Testis (tissue), 2 donors: ENCODE measurements at regions not wholly inside any gene's neighbourhood (a gene's known extent, or its start where the extent isn't known, plus 50 kb on each side); places are given as distances from the start of the nearest gene placed in this dataset.

Experiments used
- POLR2A ChIP-seq: fragments of 450-650 bp; IDR thresholded peaks from one replicate; pipeline ENCODE4 v1.6.1; 2017; ENCODE audit warnings: antibody characterized with exemption, mild to moderate bottlenecking, moderate library complexity
- TF ChIP-seq, protein P1 (sequence below), 3 experiments: fragments of 450-650 bp in 2 of 3; fragments of 200-600 bp in 1 of 3; sonication (generic) in 1 of 3; IDR thresholded peaks; one replicate each; pipeline ENCODE4 v1.5.1; 2016 to 2019; ENCODE audit warnings: antibody characterized with exemption in 3 of 3, mild to moderate bottlenecking in 2 of 3, moderate library complexity in 1 of 3

DNA sequence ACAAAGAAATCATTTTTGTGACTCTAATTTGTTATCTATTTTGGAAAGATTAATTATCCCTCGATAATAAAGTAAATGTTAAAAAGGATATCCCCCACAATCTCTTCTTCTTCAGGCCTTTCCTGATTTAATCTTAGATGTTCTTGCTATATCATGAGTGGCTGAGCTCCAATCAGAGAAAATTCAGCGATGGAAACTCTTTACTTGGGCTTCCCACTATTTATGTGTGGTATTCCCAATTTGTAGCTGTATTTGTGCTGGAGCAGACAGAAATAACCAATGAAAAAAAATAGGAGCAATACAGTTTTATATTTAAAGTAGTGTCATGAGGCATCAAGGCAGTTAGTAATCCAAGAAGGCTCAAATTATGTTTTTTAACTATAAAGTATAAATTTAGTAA, 539.1 kb downstream of the PRKD1 start:
- TF ChIP-seq, protein P1, sequence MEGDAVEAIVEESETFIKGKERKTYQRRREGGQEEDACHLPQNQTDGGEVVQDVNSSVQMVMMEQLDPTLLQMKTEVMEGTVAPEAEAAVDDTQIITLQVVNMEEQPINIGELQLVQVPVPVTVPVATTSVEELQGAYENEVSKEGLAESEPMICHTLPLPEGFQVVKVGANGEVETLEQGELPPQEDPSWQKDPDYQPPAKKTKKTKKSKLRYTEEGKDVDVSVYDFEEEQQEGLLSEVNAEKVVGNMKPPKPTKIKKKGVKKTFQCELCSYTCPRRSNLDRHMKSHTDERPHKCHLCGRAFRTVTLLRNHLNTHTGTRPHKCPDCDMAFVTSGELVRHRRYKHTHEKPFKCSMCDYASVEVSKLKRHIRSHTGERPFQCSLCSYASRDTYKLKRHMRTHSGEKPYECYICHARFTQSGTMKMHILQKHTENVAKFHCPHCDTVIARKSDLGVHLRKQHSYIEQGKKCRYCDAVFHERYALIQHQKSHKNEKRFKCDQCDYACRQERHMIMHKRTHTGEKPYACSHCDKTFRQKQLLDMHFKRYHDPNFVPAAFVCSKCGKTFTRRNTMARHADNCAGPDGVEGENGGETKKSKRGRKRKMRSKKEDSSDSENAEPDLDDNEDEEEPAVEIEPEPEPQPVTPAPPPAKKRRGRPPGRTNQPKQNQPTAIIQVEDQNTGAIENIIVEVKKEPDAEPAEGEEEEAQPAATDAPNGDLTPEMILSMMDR (IDR thresholded peaks at IDR 0.05), result no peak
- no peak for TF ChIP-seq POLR2A
